T-helper 17 cell (primary cell): ENCODE measurements at regions not wholly inside any gene's neighbourhood (a gene's known extent, or its start where the extent isn't known, plus 50 kb on each side); places are given as distances from the start of the nearest gene placed in this dataset.
"Not testable (repeated sequence)": the region's sequence is repeated elsewhere in the genome, so short reads cannot be mapped to it uniquely, and the experiment has no call there.

Experiments
- ATAC-seq: fragments of 150-1000 bp; cut with Tn5 transposase; 2 replicates; pipeline ENCODE4 v1.10.0; 2021; ENCODE audit warnings: mild to moderate bottlenecking, moderate library complexity
- DNase-seq, 3 donors: peaks; one replicate each; pipeline versions ENCODE4 v3.0.0 to v3.0.0-alpha.2; 2020 to 2021
- H3K9me3 ChIP-seq: one replicate; pipeline ENCODE4 v1.7.0; 2013; ENCODE audit warnings: low read length, mild to moderate bottlenecking; ENCODE audit not compliant: control insufficient read depth, poor library complexity, severe bottlenecking
- H3K27ac Mint-ChIP-seq: one replicate; pipeline ENCODE4 v1.8.0; 2022; ENCODE audit warnings: mild to moderate bottlenecking, moderate library complexity, mixed read lengths
- H3K27me3 Mint-ChIP-seq: one replicate; pipeline ENCODE4 v1.8.0; 2022; ENCODE audit warnings: mixed read lengths
- H3K36me3 Mint-ChIP-seq: one replicate; pipeline ENCODE4 v1.8.0; 2022; ENCODE audit warnings: low read depth, mixed read lengths
- H3K4me1 Mint-ChIP-seq: one replicate; pipeline ENCODE4 v1.8.0; 2022; ENCODE audit warnings: mild to moderate bottlenecking, mixed read lengths
- H3K4me3 Mint-ChIP-seq: one replicate; pipeline ENCODE4 v1.8.0; 2022; ENCODE audit warnings: mild to moderate bottlenecking, moderate library complexity, mixed read lengths

DNA sequence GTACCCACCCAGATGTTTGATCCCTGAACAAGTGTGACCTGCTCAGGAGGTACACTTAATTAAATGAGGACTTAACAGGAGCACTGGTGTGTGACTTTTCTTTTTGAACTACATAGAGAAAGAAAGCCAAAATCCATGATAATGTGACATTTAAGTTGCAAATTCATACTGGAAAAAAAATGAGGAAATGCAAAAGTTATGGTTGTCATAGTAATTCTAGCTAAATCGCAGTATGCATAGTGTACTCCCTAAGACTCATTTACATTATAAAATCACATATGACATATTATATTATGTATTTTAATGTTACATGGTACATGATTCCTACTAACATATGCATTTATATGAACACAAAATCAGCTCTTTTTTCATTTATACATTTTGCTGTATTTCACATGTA, 92.0 kb upstream of the PCSK5 start:
- H3K36me3 Mint-ChIP-seq: no peaks in the 10 kb centered on the region
- peaks cover 30% of the 10 kb centered on the region for H3K27me3 Mint-ChIP-seq
- no peak overlapping the region for H3K4me3 Mint-ChIP-seq
- H3K27ac Mint-ChIP-seq: no peak overlapping the region
- H3K4me1 Mint-ChIP-seq: no peaks in the 10 kb centered on the region
- ATAC-seq: no peak
- DNase-seq: no peak
- H3K9me3 ChIP-seq: no peaks in the 10 kb centered on the region

DNA sequence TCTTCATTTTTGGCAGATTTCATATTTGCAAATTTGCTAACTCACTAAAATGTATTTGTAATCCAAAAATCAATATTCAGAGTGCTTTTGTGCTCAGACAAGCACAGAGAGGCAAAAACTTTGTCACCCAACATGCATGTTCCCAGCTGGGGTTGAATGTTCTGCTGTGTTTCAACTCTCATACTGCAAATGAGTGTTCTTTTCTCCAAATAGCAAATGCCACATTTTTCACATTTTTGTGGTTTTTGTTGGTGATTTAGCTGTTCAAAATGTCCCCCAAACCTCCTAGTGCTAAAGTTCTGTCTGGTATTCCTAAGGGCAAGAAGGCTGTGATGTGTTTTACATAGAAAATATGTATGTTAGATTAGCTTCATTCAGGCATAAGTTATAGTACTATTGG, 87.3 kb upstream of the PCSK5 start:
- Mint-ChIP-seq H3K36me3 (no peaks in the 10 kb centered on the region), H3K4me1 (no peaks in the 10 kb centered on the region), H3K27me3 (peaks cover 29% of the 10 kb centered on the region), H3K27ac (no peak overlapping the region), H3K4me3 (no peak overlapping the region)
- ATAC-seq (no peak), DNase-seq (no peak)
- H3K9me3 ChIP-seq: no peaks in the 10 kb centered on the region

DNA sequence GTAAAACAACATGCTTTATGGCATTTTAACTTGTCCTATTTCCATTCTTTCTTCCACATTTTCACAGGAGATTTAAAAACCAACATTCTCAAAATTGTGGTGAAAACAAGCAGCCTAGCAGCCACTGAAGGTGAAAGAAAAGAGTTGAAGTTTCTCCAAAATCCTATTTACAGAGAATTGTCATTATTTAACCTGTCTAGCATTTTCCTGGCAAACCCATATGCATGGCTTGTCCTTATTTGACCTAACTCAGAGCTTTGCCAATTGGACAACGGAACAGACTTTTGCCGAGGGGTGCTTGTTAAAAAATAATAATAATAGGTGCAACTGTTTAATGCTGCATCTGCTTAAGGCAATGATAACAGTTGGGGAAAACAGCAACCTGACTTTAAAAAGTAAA, 80.4 kb upstream of the PCSK5 start:
- H3K9me3 ChIP-seq: no peaks in the 10 kb centered on the region
- Mint-ChIP-seq H3K27ac (no peak overlapping the region), H3K4me1 (no peaks in the 10 kb centered on the region), H3K27me3 (peaks cover 7% of the 10 kb centered on the region), H3K36me3 (no peaks in the 10 kb centered on the region), H3K4me3 (no peak overlapping the region)
- DNase-seq (no peak), ATAC-seq (no peak)

DNA sequence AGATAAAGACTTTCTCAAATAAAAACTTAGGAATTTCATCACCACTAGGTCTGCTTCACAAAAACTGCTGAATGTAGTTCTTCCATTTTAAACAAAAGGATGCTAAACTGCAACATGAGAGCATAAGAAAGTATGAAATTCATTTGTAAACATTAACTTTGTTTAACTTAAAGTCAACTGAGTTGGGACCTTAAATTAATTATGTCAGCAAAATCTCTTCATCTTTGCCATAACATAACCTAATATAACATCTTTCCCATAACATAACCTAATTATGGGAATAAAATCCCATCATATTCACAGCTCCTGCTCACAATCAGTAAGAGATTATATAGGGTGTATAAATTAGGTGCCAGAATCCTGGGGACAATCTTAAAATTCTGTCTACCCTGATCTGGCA, 78.8 kb upstream of the PCSK5 start:
- Mint-ChIP-seq H3K4me3 (no peak overlapping the region), H3K4me1 (no peaks in the 10 kb centered on the region), H3K27me3 (peaks cover 3% of the 10 kb centered on the region), H3K36me3 (no peaks in the 10 kb centered on the region), H3K27ac (no peak overlapping the region)
- no peaks in the 10 kb centered on the region for H3K9me3 ChIP-seq
- ATAC-seq: no peak
- DNase-seq: no peak

DNA sequence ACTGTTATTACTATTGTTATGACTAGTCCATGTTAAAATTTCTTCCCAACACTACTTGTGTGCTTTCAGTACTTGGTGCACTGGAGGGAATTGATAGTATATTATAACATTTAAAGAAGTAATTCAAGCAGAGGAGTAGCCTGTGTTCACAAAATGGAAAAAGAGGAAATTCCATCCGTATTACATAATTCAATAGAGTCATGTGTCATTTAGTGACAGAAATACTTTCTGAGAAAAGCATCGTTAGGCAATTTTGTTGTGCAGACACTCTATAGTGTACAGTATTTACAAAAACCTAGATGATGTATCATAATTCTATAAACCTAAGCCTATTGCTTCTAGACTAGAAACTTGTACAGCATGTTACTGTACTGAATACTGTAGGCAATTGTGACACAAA, 78.3 kb upstream of the PCSK5 start:
- Mint-ChIP-seq H3K36me3 (no peaks in the 10 kb centered on the region), H3K27ac (no peak overlapping the region), H3K4me3 (no peak overlapping the region), H3K27me3 (no peaks in the 10 kb centered on the region), H3K4me1 (no peaks in the 10 kb centered on the region)
- ATAC-seq (no peak), DNase-seq (no peak)
- H3K9me3 ChIP-seq: no peaks in the 10 kb centered on the region

DNA sequence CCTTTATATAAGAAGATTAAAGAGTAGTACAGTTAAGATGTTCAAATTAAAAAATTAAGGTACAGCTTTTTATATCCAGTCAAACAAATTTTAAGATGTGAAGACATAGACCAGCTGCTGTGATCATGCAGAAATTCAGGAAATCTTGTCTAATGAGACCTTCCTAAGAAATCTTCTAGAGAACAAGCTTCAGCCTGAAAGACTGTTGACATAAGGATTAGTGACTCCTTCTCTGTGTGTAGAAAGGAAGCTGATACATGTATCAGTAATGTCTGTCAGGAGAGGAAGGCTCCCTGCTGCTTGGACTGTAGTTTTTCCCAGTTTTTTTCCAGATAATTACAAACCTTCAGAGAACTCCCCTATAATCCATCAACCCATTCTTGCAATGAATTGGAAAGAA, 75.8 kb upstream of the PCSK5 start:
- DNase-seq (no peak), ATAC-seq (no peak)
- H3K9me3 ChIP-seq: no peaks in the 10 kb centered on the region
- Mint-ChIP-seq H3K4me1 (no peaks in the 10 kb centered on the region), H3K27me3 (no peaks in the 10 kb centered on the region), H3K4me3 (no peak overlapping the region), H3K36me3 (no peaks in the 10 kb centered on the region), H3K27ac (no peak overlapping the region)

DNA sequence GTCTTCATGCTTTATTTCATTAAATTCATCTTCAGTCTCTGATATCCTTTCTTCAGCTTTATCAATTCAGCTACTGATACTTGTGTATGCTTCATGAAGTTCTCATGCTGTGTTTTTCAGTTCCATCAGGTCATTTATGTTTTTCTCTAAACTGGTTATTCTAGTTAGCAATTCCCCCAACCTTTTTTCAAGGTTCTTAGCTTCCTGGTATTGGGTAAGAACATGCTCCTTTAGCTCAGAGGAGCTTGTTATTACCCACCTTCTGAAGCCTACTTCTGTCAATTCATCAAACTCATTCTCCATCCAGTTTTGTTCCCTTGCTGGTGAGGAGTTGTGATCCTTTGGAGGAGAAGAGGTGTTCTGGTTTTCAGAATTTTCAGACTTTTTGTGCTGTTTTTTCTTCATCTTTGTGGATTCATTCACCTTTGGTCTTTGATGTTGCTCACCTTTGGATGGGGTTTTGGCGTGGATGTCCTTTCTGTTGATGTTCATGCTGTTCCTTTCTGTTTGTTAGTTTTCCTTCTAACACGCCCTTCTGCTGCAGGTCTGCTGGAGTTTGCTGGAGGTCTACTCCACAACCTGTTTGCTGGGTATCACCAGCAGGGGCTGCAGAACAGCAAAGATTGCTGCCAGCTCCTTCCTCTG, 69.9 kb upstream of the PCSK5 start:
- ATAC-seq, DNase-seq, H3K4me1 Mint-ChIP-seq, H3K27ac Mint-ChIP-seq, H3K36me3 Mint-ChIP-seq, H3K27me3 Mint-ChIP-seq, H3K4me3 Mint-ChIP-seq, H3K9me3 ChIP-seq: not testable (repeated sequence)

DNA sequence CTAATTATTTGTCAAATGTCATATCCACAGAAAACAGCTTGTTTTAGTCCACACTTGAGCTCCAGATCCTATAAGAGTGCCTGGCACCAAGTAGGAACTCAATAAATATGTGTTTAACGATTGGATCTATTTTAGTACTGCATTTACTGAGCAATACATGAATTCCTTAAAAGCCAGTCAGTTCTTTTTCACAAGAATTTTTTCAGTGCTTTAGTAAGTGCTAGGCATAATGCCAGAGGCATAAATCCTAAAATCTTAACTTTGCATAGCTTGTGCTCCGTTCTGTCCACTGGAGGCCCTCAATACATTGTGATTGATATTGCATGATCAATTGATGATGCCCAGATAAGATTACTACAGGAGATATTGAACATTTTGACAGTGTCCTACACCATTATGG, 67.3 kb upstream of the PCSK5 start:
- Mint-ChIP-seq H3K4me1 (no peaks in the 10 kb centered on the region), H3K36me3 (no peaks in the 10 kb centered on the region), H3K4me3 (no peak overlapping the region), H3K27ac (no peak overlapping the region), H3K27me3 (peaks cover 5% of the 10 kb centered on the region)
- H3K9me3 ChIP-seq: no peaks in the 10 kb centered on the region
- no peak for ATAC-seq
- no peak for DNase-seq

DNA sequence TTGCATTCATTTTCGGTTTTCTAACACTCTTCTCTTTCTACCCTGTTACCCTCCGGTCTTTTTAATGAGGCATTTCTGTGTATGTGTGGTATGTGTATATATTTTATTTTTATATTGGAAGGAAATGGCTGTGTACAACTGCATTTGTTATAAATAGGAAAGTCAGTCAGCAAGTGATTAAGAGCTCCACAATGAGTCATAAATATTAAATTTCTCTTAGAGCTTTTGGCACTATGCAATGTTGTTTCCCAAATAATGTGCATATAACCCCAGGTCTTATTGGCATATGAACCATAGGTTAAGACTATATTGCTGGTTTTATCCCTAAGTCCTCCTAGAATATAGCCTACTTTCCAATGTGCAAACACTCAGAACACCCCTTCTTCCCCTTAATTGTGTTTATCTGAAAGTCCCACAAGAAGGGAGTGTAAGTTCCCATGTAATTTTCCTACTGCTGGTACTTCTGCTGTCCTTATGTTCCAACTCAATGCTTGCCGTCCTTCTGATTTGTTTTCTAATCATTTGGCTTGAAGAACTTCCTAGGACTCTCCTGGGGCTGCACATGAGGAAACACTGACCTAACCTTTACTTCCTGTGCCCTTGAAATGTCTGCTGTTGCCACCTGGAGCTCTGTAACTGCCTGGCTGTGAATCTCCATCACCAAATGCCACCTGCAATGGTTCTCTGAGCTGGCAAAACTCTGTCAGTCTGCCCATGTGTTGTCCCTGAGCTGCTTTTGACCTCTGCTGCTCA, 65.5 kb upstream of the PCSK5 start:
- DNase-seq: no peak
- ATAC-seq: no peak
- H3K27me3 Mint-ChIP-seq: peaks cover 5% of the 10 kb centered on the region
- H3K9me3 ChIP-seq: no peaks in the 10 kb centered on the region
- no peaks in the 10 kb centered on the region for H3K4me1 Mint-ChIP-seq
- H3K27ac Mint-ChIP-seq: no peak overlapping the region
- H3K4me3 Mint-ChIP-seq: no peak overlapping the region
- H3K36me3 Mint-ChIP-seq: no peaks in the 10 kb centered on the region

DNA sequence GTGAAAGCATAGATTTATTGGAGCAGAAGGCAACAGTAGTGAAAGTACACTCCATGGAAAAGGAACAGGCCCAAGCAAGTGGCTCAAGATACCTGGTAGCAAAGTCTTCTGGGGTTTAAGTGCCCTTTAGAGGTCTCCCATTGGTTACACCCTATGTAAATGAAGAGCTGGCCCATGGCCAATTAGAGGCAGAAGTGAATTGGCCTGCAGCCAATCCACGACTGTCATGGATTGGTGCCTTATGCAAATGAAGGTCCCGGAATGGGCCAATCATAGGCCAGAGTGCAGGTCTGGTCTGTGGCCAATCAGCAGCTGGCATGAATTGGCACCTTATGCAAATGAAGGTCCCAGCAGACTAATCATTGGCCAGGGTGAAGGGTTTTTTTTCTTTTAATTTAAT, 64.2 kb upstream of the PCSK5 start:
- H3K9me3 ChIP-seq: no peaks in the 10 kb centered on the region
- Mint-ChIP-seq H3K27me3 (no peaks in the 10 kb centered on the region), H3K27ac (no peak overlapping the region), H3K36me3 (no peaks in the 10 kb centered on the region), H3K4me3 (no peak overlapping the region), H3K4me1 (no peaks in the 10 kb centered on the region)
- ATAC-seq (no peak), DNase-seq (no peak)

DNA sequence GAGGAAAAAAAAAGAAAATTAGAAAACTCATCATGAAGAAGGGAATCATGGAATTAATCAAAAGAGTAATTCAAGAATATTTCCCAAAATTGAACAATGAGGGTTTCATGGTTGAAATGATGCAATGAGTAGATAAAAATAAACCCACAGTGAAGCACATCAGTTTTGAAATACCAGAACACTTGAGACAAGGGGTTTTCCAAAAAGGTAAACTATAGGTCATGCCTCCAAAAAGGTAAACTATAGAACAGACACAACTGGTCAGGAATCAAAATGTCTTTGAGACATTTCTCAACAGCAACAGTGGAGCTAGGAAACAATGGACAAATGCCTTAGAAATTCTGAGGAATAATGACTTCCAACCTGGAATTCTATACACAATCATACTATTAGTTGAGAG, 60.2 kb upstream of the PCSK5 start:
- ATAC-seq (no peak), DNase-seq (no peak)
- H3K9me3 ChIP-seq: no peaks in the 10 kb centered on the region
- Mint-ChIP-seq H3K4me1 (no peaks in the 10 kb centered on the region), H3K27ac (no peak overlapping the region), H3K4me3 (no peak overlapping the region), H3K36me3 (no peaks in the 10 kb centered on the region), H3K27me3 (no peaks in the 10 kb centered on the region)

DNA sequence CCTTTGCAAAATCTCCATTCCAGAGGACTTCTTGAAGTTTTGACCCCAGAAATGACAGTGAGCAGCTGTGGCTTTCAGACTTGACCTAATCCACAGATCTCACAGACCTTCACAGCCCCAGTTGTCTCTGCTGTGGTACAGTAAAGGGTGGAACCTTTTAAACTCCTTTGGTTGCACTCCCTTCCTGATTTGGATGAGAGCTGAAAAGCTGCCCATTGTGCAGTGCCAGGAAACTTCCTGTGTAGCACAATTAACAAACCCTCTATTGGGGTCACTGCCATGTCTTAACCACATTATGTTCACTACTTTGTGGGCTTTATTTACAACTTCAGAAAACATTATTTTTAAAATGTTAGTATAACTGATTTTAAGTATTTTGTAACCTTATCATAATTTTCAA, 56.7 kb upstream of the PCSK5 start:
- Mint-ChIP-seq H3K27me3 (no peaks in the 10 kb centered on the region), H3K4me3 (no peak overlapping the region), H3K36me3 (no peaks in the 10 kb centered on the region), H3K4me1 (no peaks in the 10 kb centered on the region), H3K27ac (no peak overlapping the region)
- H3K9me3 ChIP-seq: no peaks in the 10 kb centered on the region
- no peak for ATAC-seq
- no peak for DNase-seq

DNA sequence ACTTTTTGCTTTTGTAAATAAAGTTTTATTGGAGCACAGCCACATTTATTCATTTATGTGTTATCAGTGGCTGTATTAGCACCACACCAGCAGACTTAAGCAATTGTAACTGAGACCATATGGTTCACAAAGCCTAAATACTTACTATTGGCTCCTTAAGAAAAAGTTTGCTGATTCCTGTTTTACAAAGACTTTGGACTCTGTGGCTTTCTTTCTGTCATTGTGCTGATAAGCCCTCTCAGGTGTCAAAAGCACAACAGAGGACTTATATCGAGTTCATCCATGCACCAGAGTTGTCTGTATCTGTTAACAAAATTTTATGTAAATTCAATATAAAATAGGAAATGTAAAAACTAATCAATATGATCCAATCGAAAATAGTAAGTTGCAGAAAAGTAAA, 55.6 kb upstream of the PCSK5 start:
- DNase-seq (no peak), ATAC-seq (no peak)
- no peaks in the 10 kb centered on the region for H3K36me3 Mint-ChIP-seq
- H3K4me1 Mint-ChIP-seq: no peaks in the 10 kb centered on the region
- H3K9me3 ChIP-seq: no peaks in the 10 kb centered on the region
- H3K4me3 Mint-ChIP-seq: no peak overlapping the region
- H3K27ac Mint-ChIP-seq: no peak overlapping the region
- H3K27me3 Mint-ChIP-seq: no peaks in the 10 kb centered on the region
